K562 (cell line): ENCODE measurements at regions not wholly inside any gene's neighbourhood (a gene's known extent, or its start where the extent isn't known, plus 50 kb on each side); places are given as distances from the start of the nearest gene placed in this dataset.

Experiments
- ATAC-seq: fragments of 200-7000 bp; cut with Tn5 transposase; 3 replicates; pipeline ENCODE4 v1.9.1; 2020; ENCODE audit warnings: moderate library complexity
- BruUV-seq: library from RNA; stranded (reverse); fragments of 400-500 nt; replicated peaks from 2 replicates; lab custom pipeline; 2021; lab: Mats Ljungman, UMichigan
- CTCF ChIA-PET: fragments of 300-600 bp; formaldehyde crosslinking; extraction: SDS; loops from one replicate; lab custom pipeline; 2021; ENCODE audit warnings: low intra/inter-chr PET ratio; lab: Yijun Ruan, JAX
- POLR2A ChIA-PET: fragments of 300-600, 350-650 bp; sonication (Branson Sonifier 250); formaldehyde crosslinking; extraction: SDS; loops from one replicate; lab custom pipeline; 2021; ENCODE audit warnings: antibody characterized with exemption, inconsistent platforms; lab: Yijun Ruan, JAX
- DNase-seq, 4 experiments: peaks; one replicate each; pipeline versions ENCODE4 v3.0.0 to v3.0.0-alpha.2; 2011 to 2018; ENCODE audit warnings: low spot score in 3 of 4, mixed read lengths in 3 of 4; ENCODE audit errors: extremely low read depth in 1 of 4
- FAIRE-seq: peaks from 2 replicates; lab custom pipeline; 2011; peaks lifted over from hg19 to GRCh38; lab: Jason Lieb, UNC
- H2AFZ ChIP-seq: 2 replicates; pipeline ENCODE4 v1.6.0; 2011; ENCODE audit warnings: low read depth, low read length, control low read depth, inconsistent platforms
- H3K27ac ChIP-seq: fragments of 200-600 bp; 3 replicates; pipeline ENCODE4 v1.8.0; 2011; ENCODE audit warnings: low read depth, mild to moderate bottlenecking, control low read depth, inconsistent platforms, low read length, moderate library complexity, mixed read lengths; ENCODE audit errors: extremely low read depth
- H3K27me3 ChIP-seq, 2 experiments: fragments of 300-600 bp in 1 of 2; 2 replicates in 1 of 2; 3 replicates in 1 of 2; pipeline versions ENCODE4 v1.6.0 to v1.8.0; 2011; ENCODE audit warnings: inconsistent platforms in 2 of 2, low read length in 2 of 2, mild to moderate bottlenecking in 1 of 2, mixed read lengths in 1 of 2, moderate library complexity in 1 of 2; ENCODE audit not compliant: control insufficient read depth in 2 of 2, insufficient read depth in 2 of 2
- H3K36me3 ChIP-seq: fragments of 300-600 bp; 3 replicates; pipeline ENCODE4 v1.8.0; 2011; ENCODE audit warnings: mild to moderate bottlenecking, low read length, inconsistent platforms; ENCODE audit not compliant: control insufficient read depth, insufficient read depth
- H3K4me1 ChIP-seq, 2 experiments: fragments of 200-600 bp in 1 of 2; replicated peaks in 1 of 2; 2 replicates in 1 of 2; 3 replicates in 1 of 2; pipeline versions ENCODE4 v1.5.1 to v1.8.0; 2011; ENCODE audit warnings: inconsistent platforms in 2 of 2, low read length in 2 of 2, mild to moderate bottlenecking in 1 of 2, mixed read lengths in 1 of 2, moderate library complexity in 1 of 2; ENCODE audit not compliant: control insufficient read depth in 2 of 2, insufficient read depth in 2 of 2
- H3K4me2 ChIP-seq: 2 replicates; pipeline ENCODE4 v1.6.1; 2011; ENCODE audit warnings: low read length, control low read depth, inconsistent platforms, mixed read lengths; ENCODE audit not compliant: insufficient read depth
- H3K4me3 ChIP-seq: fragments of 200-600 bp; sonication (generic), shearing (Covaris generic); 2 replicates; pipeline ENCODE4 v1.5.1; 2016; ENCODE audit warnings: control low read depth, inconsistent platforms
- H3K79me2 ChIP-seq: fragments of 200-600 bp; 3 replicates; pipeline ENCODE4 v1.8.0; 2011; ENCODE audit warnings: low read length, inconsistent platforms; ENCODE audit not compliant: control insufficient read depth, insufficient read depth
- H3K9ac ChIP-seq, 2 experiments: 2 replicates each; pipeline versions ENCODE4 v1.6.0 to v1.6.1; 2011; ENCODE audit warnings: low read depth in 2 of 2, low read length in 2 of 2, control low read depth in 1 of 2, inconsistent platforms in 1 of 2, mild to moderate bottlenecking in 1 of 2, mixed read lengths in 1 of 2; ENCODE audit not compliant: insufficient read depth in 1 of 2
- H3K9me1 ChIP-seq: one replicate; pipeline ENCODE4 v1.6.0; 2011; ENCODE audit warnings: inconsistent platforms, mild to moderate bottlenecking, low read length, moderate library complexity; ENCODE audit not compliant: control insufficient read depth, insufficient read depth
- H3K9me3 ChIP-seq: replicated peaks from 2 replicates; pipeline ENCODE4 v1.5.1; 2011; ENCODE audit warnings: low read depth, low read length, inconsistent platforms; ENCODE audit not compliant: control insufficient read depth, insufficient read depth
- H4K20me1 ChIP-seq: replicated peaks from 2 replicates; pipeline ENCODE4 v1.6.1; 2011; ENCODE audit warnings: low read length, inconsistent platforms, mixed read lengths; ENCODE audit not compliant: control insufficient read depth, insufficient read depth
- HCFC1 ChIP-seq: IDR thresholded peaks from 2 replicates; pipeline ENCODE4 v1.6.1; 2012; ENCODE audit warnings: low read depth, low read length, improper control_type of control experiment
- HMBOX1 ChIP-seq: sonication (generic); IDR thresholded peaks from 2 replicates; pipeline ENCODE4 v1.6.1; 2016
- KAT7 ChIP-seq: sonication (generic); formaldehyde crosslinking; IDR thresholded peaks from 2 replicates; pipeline ENCODE4 v1.8.0; 2022; ENCODE audit warnings: missing genetic modification reagents, mild to moderate bottlenecking, borderline replicate concordance
- NFRKB ChIP-seq: fragments of 450-650 bp; IDR thresholded peaks from 2 replicates; pipeline ENCODE4 v1.6.1; 2016; ENCODE audit warnings: low read depth
- NFXL1 ChIP-seq: fragments of 450-650 bp; formaldehyde crosslinking; IDR thresholded peaks from 2 replicates; pipeline ENCODE4 v1.4.0; 2021; ENCODE audit warnings: mild to moderate bottlenecking
- PCBP2 ChIP-seq: fragments of 200-400 bp; formaldehyde crosslinking; IDR thresholded peaks from 2 replicates; pipeline ENCODE4 v1.6.1; 2018; ENCODE audit warnings: low read length, low read depth, mild to moderate bottlenecking, moderate library complexity; ENCODE audit not compliant: poor library complexity, severe bottlenecking
- RAD21 ChIP-seq, 2 experiments: fragments of 250-450 bp in 1 of 2; fragments of 450-650 bp in 1 of 2; sonication (Bioruptor Pico) in 1 of 2; formaldehyde crosslinking in 1 of 2; IDR thresholded peaks in 1 of 2; conservative IDR thresholded peaks in 1 of 2; 2 replicates each; pipeline versions ENCODE4 v1.4.0 to v1.8.0; 2020 to 2022; ENCODE audit warnings: mild to moderate bottlenecking in 2 of 2, moderate library complexity in 1 of 2
- SP1 ChIP-seq: sonication (generic); formaldehyde crosslinking; IDR thresholded peaks from 2 replicates; pipeline ENCODE4 v1.8.1; 2022; ENCODE audit warnings: mild to moderate bottlenecking, missing genetic modification reagents
- THAP7 ChIP-seq: fragments of 250-450 bp; sonication (Bioruptor Pico); IDR thresholded peaks from 2 replicates; pipeline ENCODE4 v1.5.0; 2021
- ZBTB2 ChIP-seq: fragments of 450-650 bp; IDR thresholded peaks from 2 replicates; pipeline ENCODE4 v1.6.1; 2016; ENCODE audit warnings: antibody characterized with exemption
- ZNF277 ChIP-seq: fragments of 250-450 bp; sonication (Bioruptor Pico); IDR thresholded peaks from 2 replicates; pipeline ENCODE4 v1.8.0; 2022; ENCODE audit warnings: inconsistent platforms, mild to moderate bottlenecking, moderate library complexity, borderline replicate concordance
- ZNF444 ChIP-seq: fragments of 250-450 bp; sonication (Bioruptor Pico); IDR thresholded peaks from 2 replicates; pipeline ENCODE4 v1.4.0; 2020; ENCODE audit warnings: mild to moderate bottlenecking, moderate library complexity
- WGBS: fragments of 100-300 bp; shearing (Covaris generic); methylation state at CpG from one replicate; pipeline ENCODE4 v1.1.6; 2016; ENCODE audit warnings: low coverage, mixed read lengths; ENCODE audit not compliant: insufficient coverage; ENCODE audit errors: missing lambda C conversion rate; 5-methylcytosine and 5-hydroxymethylcytosine counted together
- in situ Hi-C: fragments of 300-500 bp; cut with MboI; formaldehyde crosslinking; loops from 4 replicates; pipeline ENCODE4 v1.15.0; 2018; ENCODE audit warnings: inconsistent platforms, mixed read lengths
- intact Hi-C: fragments of 100-400 bp; cut with micrococcal nuclease; formaldehyde crosslinking; loops from 2 replicates; pipeline ENCODE4 v1.14.2; 2022

GRCh38 chr4:45442466-45442865 lies 681.4 kb downstream of the GABRG1 start (continued):
- TF ChIP-seq HCFC1: no peak
- no peak for TF ChIP-seq PCBP2
- no peak for TF ChIP-seq ZNF277 (CRISPR knock-in tag)
- TF ChIP-seq SP1 (CRISPR knock-in tag): no peak
- TF ChIP-seq HMBOX1: no peak
- TF ChIP-seq KAT7 (CRISPR knock-in tag): no peak

- CTCF ChIA-PET: no interaction called here
- no peaks in the 10 kb centered on the region for H3K9me1 ChIP-seq
- H3K27me3 ChIP-seq: no peaks in the 10 kb centered on the region
- no peak for FAIRE-seq
- no peaks in the 10 kb centered on the region for H3K4me1 ChIP-seq
- no peaks in the 10 kb centered on the region for H3K79me2 ChIP-seq
- no peak overlapping the region for H3K4me2 ChIP-seq
- DNase-seq: no peak
- intact Hi-C loops (no loop called here), in situ Hi-C loops (no loop called here)
- no peak overlapping the region for H2AFZ ChIP-seq
- no peaks in the 10 kb centered on the region for H3K36me3 ChIP-seq
- H3K9me3 ChIP-seq: no peaks in the 10 kb centered on the region
- H3K27ac ChIP-seq: no peak overlapping the region
- no peak overlapping the region for H3K4me3 ChIP-seq
- TF ChIP-seq ZBTB2 (no peak), ZNF444 (CRISPR knock-in tag) (no peak), NFXL1 (CRISPR knock-in tag) (no peak), THAP7 (CRISPR knock-in tag) (no peak), NFRKB (no peak), RAD21 (CRISPR knock-in tag; conservative IDR thresholded peaks at IDR 0.05 in 1 of 2, IDR thresholded peaks at IDR 0.05 in 1 of 2) (no peak)
- no peaks in the 10 kb centered on the region for H4K20me1 ChIP-seq
- no TSS peak for BruUV-seq
- no peak overlapping the region for H3K9ac ChIP-seq
- POLR2A ChIA-PET: no interaction called here
- ATAC-seq: no peak
- WGBS: 0% methylated on average over 2 of the region's 2 CpGs
These were observed 685.8 kb downstream of the GABRG1 start for GRCh38 chr4:45438047-45438446.
